Mucosa of descending colon (tissue), 3 donors: ENCODE measurements at regions not wholly inside any gene's neighbourhood (a gene's known extent, or its start where the extent isn't known, plus 50 kb on each side); places are given as distances from the start of the nearest gene placed in this dataset.

ENCODE experiments used
- ATAC-seq: fragments of 200-7000 bp; cut with Tn5 transposase; one replicate; pipeline ENCODE4 v1.9.1; 2020; ENCODE audit warnings: mild to moderate bottlenecking, moderate library complexity
- DNase-seq, 3 donors: peaks; one replicate each; pipeline ENCODE4 v3.0.0-alpha.2; 2020
- H3K36me3 ChIP-seq: fragments of 200-600 bp; one replicate; pipeline ENCODE4 v1.8.0; 2021; ENCODE audit warnings: low read depth, mild to moderate bottlenecking
- H3K4me1 ChIP-seq: fragments of 200-600 bp; one replicate; pipeline ENCODE4 v1.8.0; 2021; ENCODE audit warnings: low read depth, mild to moderate bottlenecking
- H3K4me3 ChIP-seq: fragments of 200-600 bp; one replicate; pipeline ENCODE4 v1.8.0; 2021; ENCODE audit warnings: mild to moderate bottlenecking
- H3K9me3 ChIP-seq: fragments of 200-600 bp; one replicate; pipeline ENCODE4 v1.8.0; 2021; ENCODE audit warnings: mild to moderate bottlenecking
- intact Hi-C, 2 donors: fragments of 100-400 bp; cut with DNase I in 1 of 2; cut with micrococcal nuclease in 1 of 2; formaldehyde crosslinking; loops; one replicate each; pipeline versions ENCODE4 v1.11.0 to v1.11.1; 2022; cut with DNase I, micrococcal nuclease
- TF ChIP-seq, protein P1 (sequence below): fragments of 200-600 bp; IDR thresholded peaks from one replicate; pipeline ENCODE4 v1.8.0; 2022; ENCODE audit warnings: antibody characterized with exemption, mild to moderate bottlenecking
- donor health status: DM: no; HTN: no; CAD: no; lungs with moderate emphysema.
- donor health status: DM: no; HTN: no; CAD: no.
- donor health status: DM: no; HTN: yes; CAD: no.

GRCh38 chr3:110783541-110783940 is 288.1 kb upstream of the NECTIN3 start:
- TF ChIP-seq, protein P1, sequence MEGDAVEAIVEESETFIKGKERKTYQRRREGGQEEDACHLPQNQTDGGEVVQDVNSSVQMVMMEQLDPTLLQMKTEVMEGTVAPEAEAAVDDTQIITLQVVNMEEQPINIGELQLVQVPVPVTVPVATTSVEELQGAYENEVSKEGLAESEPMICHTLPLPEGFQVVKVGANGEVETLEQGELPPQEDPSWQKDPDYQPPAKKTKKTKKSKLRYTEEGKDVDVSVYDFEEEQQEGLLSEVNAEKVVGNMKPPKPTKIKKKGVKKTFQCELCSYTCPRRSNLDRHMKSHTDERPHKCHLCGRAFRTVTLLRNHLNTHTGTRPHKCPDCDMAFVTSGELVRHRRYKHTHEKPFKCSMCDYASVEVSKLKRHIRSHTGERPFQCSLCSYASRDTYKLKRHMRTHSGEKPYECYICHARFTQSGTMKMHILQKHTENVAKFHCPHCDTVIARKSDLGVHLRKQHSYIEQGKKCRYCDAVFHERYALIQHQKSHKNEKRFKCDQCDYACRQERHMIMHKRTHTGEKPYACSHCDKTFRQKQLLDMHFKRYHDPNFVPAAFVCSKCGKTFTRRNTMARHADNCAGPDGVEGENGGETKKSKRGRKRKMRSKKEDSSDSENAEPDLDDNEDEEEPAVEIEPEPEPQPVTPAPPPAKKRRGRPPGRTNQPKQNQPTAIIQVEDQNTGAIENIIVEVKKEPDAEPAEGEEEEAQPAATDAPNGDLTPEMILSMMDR = no peak
- DNase-seq = no peak
- ATAC-seq = no peak
- intact Hi-C loops = no loop called here
- no peaks in the 10 kb centered on the region for H3K36me3 ChIP-seq
- no peaks in the 10 kb centered on the region for H3K4me1 ChIP-seq
- no peak overlapping the region for H3K4me3 ChIP-seq
- H3K9me3 ChIP-seq = no peaks in the 10 kb centered on the region

GRCh38 chr3:110788794-110789193 is 282.8 kb upstream of the NECTIN3 start:
- ATAC-seq (no peak), DNase-seq (no peak)
- Histone ChIP-seq H3K4me3 (no peak overlapping the region), H3K36me3 (no peaks in the 10 kb centered on the region), H3K4me1 (no peaks in the 10 kb centered on the region), H3K9me3 (no peaks in the 10 kb centered on the region)
- intact Hi-C loops = no loop called here
- TF ChIP-seq, protein P1 = no peak

- TF ChIP-seq, protein P1 = no peak
- Histone ChIP-seq H3K4me1 (no peaks in the 10 kb centered on the region), H3K36me3 (no peaks in the 10 kb centered on the region), H3K4me3 (no peak overlapping the region), H3K9me3 (no peaks in the 10 kb centered on the region)
- no peak for DNase-seq
- no peak for ATAC-seq
- intact Hi-C loops = no loop called here
Observed at GRCh38 chr3:110789315-110789714, 282.3 kb upstream of the NECTIN3 start.

- intact Hi-C loops = no loop called here
- Histone ChIP-seq H3K36me3 (no peaks in the 10 kb centered on the region), H3K9me3 (no peaks in the 10 kb centered on the region), H3K4me1 (no peaks in the 10 kb centered on the region), H3K4me3 (no peak overlapping the region)
- no peak for DNase-seq
- TF ChIP-seq, protein P1 = no peak
- no peak for ATAC-seq
Observed at GRCh38 chr3:110790631-110791030, 281.0 kb upstream of the NECTIN3 start.

GRCh38 chr3:110791995-110792686 is 279.5 kb upstream of the NECTIN3 start:
- TF ChIP-seq, protein P1 = no peak
- Histone ChIP-seq H3K4me1 (no peaks in the 10 kb centered on the region), H3K9me3 (no peaks in the 10 kb centered on the region), H3K36me3 (no peaks in the 10 kb centered on the region), H3K4me3 (no peak overlapping the region)
- intact Hi-C loops = no loop called here
- DNase-seq (no peak), ATAC-seq (no peak)

DNA sequence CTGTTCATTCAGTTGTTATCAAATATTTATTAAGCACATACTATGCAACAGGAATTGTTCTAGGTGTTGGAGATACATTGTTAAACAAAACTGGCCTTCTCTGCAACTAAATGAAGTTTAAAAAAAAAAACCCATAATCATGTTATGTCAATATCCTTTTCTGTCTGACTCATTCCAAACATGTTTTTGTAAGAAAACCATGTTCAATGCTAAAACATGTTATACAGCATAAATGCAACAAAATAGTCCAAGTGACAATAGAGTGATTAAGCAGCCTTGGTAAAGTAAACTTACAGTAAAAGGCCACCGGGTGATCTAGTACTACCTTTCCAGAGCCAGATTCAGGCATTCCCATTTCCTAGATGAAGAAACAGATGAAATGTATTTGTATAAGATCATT is 278.0 kb upstream of the NECTIN3 start:
- TF ChIP-seq, protein P1 = no peak
- intact Hi-C loops = no loop called here
- Histone ChIP-seq H3K4me1 (no peaks in the 10 kb centered on the region), H3K36me3 (no peaks in the 10 kb centered on the region), H3K4me3 (no peak overlapping the region), H3K9me3 (no peaks in the 10 kb centered on the region)
- no peak for DNase-seq
- ATAC-seq = no peak
